Vagina (tissue), 2 donors: ENCODE measurements at regions not wholly inside any gene's neighbourhood (a gene's known extent, or its start where the extent isn't known, plus 50 kb on each side); places are given as distances from the start of the nearest gene placed in this dataset.

ENCODE experiments used
- DNase-seq, 2 donors: peaks; one replicate each; pipeline ENCODE4 v3.0.0-alpha.2; 2017; ENCODE audit errors: extremely low spot score in 2 of 2
- H3K27ac ChIP-seq: fragments of 200-600 bp; sonication (generic); one replicate; pipeline ENCODE4 v1.5.1; 2019
- H3K27me3 ChIP-seq: fragments of 200-600 bp; sonication (generic); one replicate; pipeline ENCODE4 v1.5.1; 2019
- H3K36me3 ChIP-seq, 2 donors: fragments of 200-600 bp; sonication (generic); one replicate each; pipeline ENCODE4 v1.5.1; 2017 to 2019
- H3K4me1 ChIP-seq: fragments of 200-600 bp; sonication (generic); one replicate; pipeline ENCODE4 v1.5.1; 2019
- H3K4me3 ChIP-seq, 2 donors: fragments of 200-600 bp; sonication (generic); 1 replicate in 1 of 2; 2 replicates in 1 of 2; pipeline ENCODE4 v1.5.1; 2016 to 2019
- H3K9me3 ChIP-seq: fragments of 200-600 bp; sonication (generic); one replicate; pipeline ENCODE4 v1.5.1; 2019
- POLR2A ChIP-seq, 2 donors: fragments of 450-650 bp; IDR thresholded peaks; one replicate each; pipeline ENCODE4 v1.6.1; 2017; ENCODE audit warnings: antibody characterized with exemption in 2 of 2, mild to moderate bottlenecking in 2 of 2, moderate library complexity in 2 of 2
- POLR2AphosphoS5 ChIP-seq, 2 donors: sonication (generic); formaldehyde crosslinking; IDR thresholded peaks; one replicate each; pipeline ENCODE4 v1.9.0; 2017; ENCODE audit warnings: antibody characterized with exemption in 2 of 2, mild to moderate bottlenecking in 2 of 2, low read depth in 1 of 2; ENCODE audit not compliant: insufficient read depth in 1 of 2
- intact Hi-C: fragments of 100-400 bp; cut with DNase I; formaldehyde crosslinking; loops from one replicate; pipeline ENCODE4 v1.15.1; 2023
- TF ChIP-seq, protein P1 (sequence below), 3 experiments: fragments of 450-650 bp in 2 of 3; fragments of 200-600 bp in 1 of 3; sonication (generic) in 1 of 3; IDR thresholded peaks; one replicate each; pipeline ENCODE4 v1.5.1; 2017 to 2019; ENCODE audit warnings: antibody characterized with exemption in 3 of 3, mild to moderate bottlenecking in 2 of 3, moderate library complexity in 2 of 3

DNA sequence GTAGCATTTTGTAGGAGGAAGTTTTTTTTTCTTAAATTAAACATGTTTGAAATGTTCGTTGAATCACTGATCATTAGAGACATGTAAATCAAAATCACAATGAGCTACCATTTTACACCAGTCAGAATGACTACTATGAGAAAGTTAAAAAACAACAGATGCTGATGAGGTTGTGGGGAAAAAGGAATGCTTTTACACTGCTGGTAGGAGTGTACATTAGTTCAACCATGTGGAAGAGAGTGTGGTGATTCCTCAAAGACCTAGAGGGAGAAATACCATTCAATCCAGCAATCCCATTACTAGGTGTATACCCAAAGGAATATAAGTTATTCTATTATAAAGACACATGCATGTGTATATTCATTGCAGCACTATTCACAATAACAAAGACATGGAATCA lies 122.0 kb upstream of the ARGLU1 start:
- Histone ChIP-seq H3K27ac (no peak overlapping the region), H3K4me1 (peaks cover 8% of the 10 kb centered on the region), H3K36me3 (no peaks in the 10 kb centered on the region), H3K27me3 (no peaks in the 10 kb centered on the region), H3K4me3 (no peak overlapping the region), H3K9me3 (no peaks in the 10 kb centered on the region)
- no peak for DNase-seq
- intact Hi-C loops, result no loop called here
- TF ChIP-seq POLR2A (IDR thresholded peaks at IDR 0.05) (no peak), POLR2AphosphoS5 (IDR thresholded peaks at IDR 0.05; ENCODE audit: insufficient read depth in 1 of 2, low read depth in 1 of 2) (no peak)
- TF ChIP-seq, protein P1, sequence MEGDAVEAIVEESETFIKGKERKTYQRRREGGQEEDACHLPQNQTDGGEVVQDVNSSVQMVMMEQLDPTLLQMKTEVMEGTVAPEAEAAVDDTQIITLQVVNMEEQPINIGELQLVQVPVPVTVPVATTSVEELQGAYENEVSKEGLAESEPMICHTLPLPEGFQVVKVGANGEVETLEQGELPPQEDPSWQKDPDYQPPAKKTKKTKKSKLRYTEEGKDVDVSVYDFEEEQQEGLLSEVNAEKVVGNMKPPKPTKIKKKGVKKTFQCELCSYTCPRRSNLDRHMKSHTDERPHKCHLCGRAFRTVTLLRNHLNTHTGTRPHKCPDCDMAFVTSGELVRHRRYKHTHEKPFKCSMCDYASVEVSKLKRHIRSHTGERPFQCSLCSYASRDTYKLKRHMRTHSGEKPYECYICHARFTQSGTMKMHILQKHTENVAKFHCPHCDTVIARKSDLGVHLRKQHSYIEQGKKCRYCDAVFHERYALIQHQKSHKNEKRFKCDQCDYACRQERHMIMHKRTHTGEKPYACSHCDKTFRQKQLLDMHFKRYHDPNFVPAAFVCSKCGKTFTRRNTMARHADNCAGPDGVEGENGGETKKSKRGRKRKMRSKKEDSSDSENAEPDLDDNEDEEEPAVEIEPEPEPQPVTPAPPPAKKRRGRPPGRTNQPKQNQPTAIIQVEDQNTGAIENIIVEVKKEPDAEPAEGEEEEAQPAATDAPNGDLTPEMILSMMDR (IDR thresholded peaks at IDR 0.05), result no peak

DNA sequence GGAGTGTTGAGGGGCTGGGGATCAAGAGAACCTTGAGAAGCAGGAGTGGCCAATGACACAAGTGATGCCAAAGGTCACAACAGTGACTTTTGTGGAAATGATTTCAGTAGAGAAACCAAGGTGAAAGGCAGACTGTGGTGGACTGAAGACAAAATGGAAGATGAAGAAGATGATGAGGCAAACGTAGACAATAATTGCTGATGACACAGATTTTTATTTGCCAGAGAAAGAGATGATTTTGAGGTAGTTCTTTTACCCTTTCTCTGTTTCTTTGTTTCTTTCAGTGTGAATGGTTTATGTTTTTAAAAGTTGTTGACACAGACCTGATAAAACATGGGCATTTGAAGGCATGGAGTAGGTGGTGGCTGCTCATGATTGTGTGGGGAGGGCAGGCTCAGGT lies 121.0 kb upstream of the ARGLU1 start:
- Histone ChIP-seq H3K4me3 (no peak overlapping the region), H3K27me3 (no peaks in the 10 kb centered on the region), H3K27ac (no peak overlapping the region), H3K36me3 (no peaks in the 10 kb centered on the region), H3K9me3 (no peaks in the 10 kb centered on the region), H3K4me1 (peaks cover 8% of the 10 kb centered on the region)
- intact Hi-C loops, result no loop called here
- TF ChIP-seq POLR2AphosphoS5 (IDR thresholded peaks at IDR 0.05; ENCODE audit: insufficient read depth in 1 of 2, low read depth in 1 of 2) (no peak), POLR2A (IDR thresholded peaks at IDR 0.05) (no peak)
- TF ChIP-seq, protein P1 (IDR thresholded peaks at IDR 0.05), result no peak
- peak in 1 of 2 donors; percentile 27 for DNase-seq

DNA sequence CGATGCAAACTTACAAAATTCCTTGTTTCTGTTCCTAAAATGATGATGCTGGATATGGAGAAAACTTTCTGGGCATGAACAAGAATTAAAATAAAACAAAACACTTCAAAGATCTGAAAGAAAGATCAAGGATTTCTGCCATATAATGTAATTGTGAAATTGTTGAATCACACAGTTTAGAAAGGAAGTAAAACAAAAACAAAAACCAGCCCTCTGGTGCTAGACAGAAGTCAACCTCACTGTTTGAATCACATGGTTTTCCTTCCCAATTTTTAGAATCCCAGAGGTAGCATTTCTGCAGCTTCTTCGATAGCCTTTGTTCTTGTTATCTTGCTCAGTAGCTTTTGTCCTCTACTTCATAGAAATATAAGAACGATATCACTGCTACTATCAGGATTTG lies 118.2 kb upstream of the ARGLU1 start:
- Histone ChIP-seq H3K4me3 (no peak overlapping the region), H3K36me3 (no peaks in the 10 kb centered on the region)
- intact Hi-C loops, result no loop called here

DNA sequence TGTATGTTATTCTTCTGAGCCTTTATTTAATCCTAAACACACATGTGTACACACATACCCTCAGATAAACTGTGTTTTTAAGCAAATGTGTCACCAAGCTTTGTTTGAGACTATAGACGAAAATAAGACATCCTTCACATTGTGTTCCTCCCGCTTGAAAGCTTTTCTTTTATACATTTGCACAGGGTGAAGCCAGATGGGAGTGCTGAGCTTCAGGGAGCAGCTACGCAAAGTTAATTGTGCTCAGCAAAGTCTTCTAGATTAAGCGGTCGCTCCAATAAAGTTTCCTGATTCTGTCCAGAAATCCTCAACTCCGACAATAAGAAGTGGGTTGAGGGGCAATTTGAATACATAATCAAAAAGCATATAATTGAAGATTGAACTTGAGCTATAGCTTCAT lies 117.2 kb upstream of the ARGLU1 start:
- Histone ChIP-seq H3K27ac (no peak overlapping the region), H3K4me3 (no peak overlapping the region), H3K27me3 (no peaks in the 10 kb centered on the region), H3K9me3 (no peaks in the 10 kb centered on the region), H3K4me1 (no peaks in the 10 kb centered on the region), H3K36me3 (no peaks in the 10 kb centered on the region)
- intact Hi-C loops, result no loop called here
- no peak for DNase-seq
- TF ChIP-seq POLR2AphosphoS5 (IDR thresholded peaks at IDR 0.05; ENCODE audit: insufficient read depth in 1 of 2, low read depth in 1 of 2) (no peak), POLR2A (IDR thresholded peaks at IDR 0.05) (no peak)
- TF ChIP-seq, protein P1 (IDR thresholded peaks at IDR 0.05), result no peak

More for the DNA sequence above, 118.2 kb upstream of the ARGLU1 start:
- Histone ChIP-seq H3K27ac (no peak overlapping the region), H3K4me1 (peaks cover 4% of the 10 kb centered on the region), H3K9me3 (no peaks in the 10 kb centered on the region), H3K27me3 (no peaks in the 10 kb centered on the region)
- DNase-seq, result no peak
- TF ChIP-seq, protein P1 (IDR thresholded peaks at IDR 0.05), result no peak
- TF ChIP-seq POLR2A (IDR thresholded peaks at IDR 0.05) (no peak), POLR2AphosphoS5 (IDR thresholded peaks at IDR 0.05; ENCODE audit: insufficient read depth in 1 of 2, low read depth in 1 of 2) (no peak)

DNA sequence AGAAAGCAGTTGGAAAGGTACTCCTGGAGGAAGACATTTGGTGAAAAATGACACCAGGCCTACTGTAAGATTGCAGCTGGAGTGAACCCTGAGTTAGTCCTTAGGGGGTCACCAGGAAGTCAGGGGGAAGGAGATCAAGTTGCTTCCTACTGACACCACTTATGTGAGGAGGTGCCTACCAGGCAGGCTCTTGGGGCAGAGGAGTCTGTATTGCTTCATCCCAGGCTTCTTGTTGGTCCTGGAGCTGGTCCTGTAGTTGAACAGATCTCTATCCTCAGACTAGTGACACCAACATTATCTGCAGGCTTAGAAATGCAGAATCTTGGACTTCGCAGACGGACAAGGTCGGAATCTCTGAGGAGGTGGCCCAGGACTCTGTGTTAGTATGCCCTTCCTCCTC lies 116.0 kb upstream of the ARGLU1 start:
- Histone ChIP-seq H3K27me3 (no peaks in the 10 kb centered on the region), H3K9me3 (no peaks in the 10 kb centered on the region), H3K4me1 (no peaks in the 10 kb centered on the region), H3K36me3 (no peaks in the 10 kb centered on the region), H3K4me3 (no peak overlapping the region), H3K27ac (no peak overlapping the region)
- DNase-seq, result no peak
- intact Hi-C loops, result no loop called here
- TF ChIP-seq POLR2A (IDR thresholded peaks at IDR 0.05) (no peak), POLR2AphosphoS5 (IDR thresholded peaks at IDR 0.05; ENCODE audit: insufficient read depth in 1 of 2, low read depth in 1 of 2) (no peak)
- TF ChIP-seq, protein P1 (IDR thresholded peaks at IDR 0.05), result no peak
